ENCODE measurements at regions not wholly inside any gene's neighbourhood (a gene's known extent, or its start where the extent isn't known, plus 50 kb on each side); places are given as distances from the start of the nearest gene placed in this dataset.

- no peak for DNase-seq
- Mint-ChIP-seq H3K9me3 (no peaks in the 10 kb centered on the region), H3K36me3 (ENCODE audit: low read depth) (no peaks in the 10 kb centered on the region), H3K27me3 (ENCODE audit: low read depth, poor library complexity) (peaks cover 5% of the 10 kb centered on the region), H3K27ac (no peak overlapping the region), H3K4me3 (no peak overlapping the region), H3K4me1 (peaks cover 4% of the 10 kb centered on the region)
- no peak for TF ChIP-seq CTCF (IDR thresholded peaks at IDR 0.05)
Measured at GRCh38 chr4:151991001-151991883, 230.4 kb upstream of the GATB start.

- no peak overlapping the region for H3K4me3 Mint-ChIP-seq
- H3K36me3 Mint-ChIP-seq (ENCODE audit: low read depth), result no peaks in the 10 kb centered on the region
- no peak overlapping the region for H3K27ac Mint-ChIP-seq
- peaks cover 4% of the 10 kb centered on the region for H3K4me1 Mint-ChIP-seq
- no peak for TF ChIP-seq CTCF (IDR thresholded peaks at IDR 0.05)
- H3K27me3 Mint-ChIP-seq (ENCODE audit: low read depth, poor library complexity), result peaks cover 5% of the 10 kb centered on the region
- DNase-seq, result no peak
- H3K9me3 Mint-ChIP-seq, result no peaks in the 10 kb centered on the region
Measured at GRCh38 chr4:151990201-151990600, 229.4 kb upstream of the GATB start.

- H3K36me3 Mint-ChIP-seq (ENCODE audit: low read depth), result no peaks in the 10 kb centered on the region
- DNase-seq, result no peak
- no peaks in the 10 kb centered on the region for H3K9me3 Mint-ChIP-seq
- no peak overlapping the region for H3K4me3 Mint-ChIP-seq
- H3K4me1 Mint-ChIP-seq, result peaks cover 16% of the 10 kb centered on the region
- H3K27me3 Mint-ChIP-seq (ENCODE audit: low read depth, poor library complexity), result peaks cover 5% of the 10 kb centered on the region
- TF ChIP-seq CTCF (IDR thresholded peaks at IDR 0.05), result no peak
- H3K27ac Mint-ChIP-seq, result no peak overlapping the region
Measured at GRCh38 chr4:151988591-151988990, 227.8 kb upstream of the GATB start.

GRCh38 chr4:151987606-151988005, 226.8 kb upstream of the GATB start:
- Mint-ChIP-seq H3K9me3 (no peaks in the 10 kb centered on the region), H3K4me1 (peaks cover 19% of the 10 kb centered on the region), H3K27ac (no peak overlapping the region), H3K36me3 (ENCODE audit: low read depth) (no peaks in the 10 kb centered on the region), H3K4me3 (no peak overlapping the region), H3K27me3 (ENCODE audit: low read depth, poor library complexity) (peaks cover 5% of the 10 kb centered on the region)
- no peak for TF ChIP-seq CTCF (IDR thresholded peaks at IDR 0.05)
- no peak for DNase-seq

- no peak for DNase-seq
- no peak for TF ChIP-seq CTCF (IDR thresholded peaks at IDR 0.05)
- no peak overlapping the region for H3K4me3 Mint-ChIP-seq
- peaks cover 5% of the 10 kb centered on the region for H3K27me3 Mint-ChIP-seq (ENCODE audit: low read depth, poor library complexity)
- H3K36me3 Mint-ChIP-seq (ENCODE audit: low read depth), result no peaks in the 10 kb centered on the region
- H3K27ac Mint-ChIP-seq, result no peak overlapping the region
- peaks cover 9% of the 10 kb centered on the region for H3K9me3 Mint-ChIP-seq
- H3K4me1 Mint-ChIP-seq, result peaks cover 15% of the 10 kb centered on the region
Measured at GRCh38 chr4:151983854-151984253, 223.0 kb upstream of the GATB start.

GRCh38 chr4:151979819-151980218, 219.0 kb upstream of the GATB start:
- no peak for DNase-seq
- no peak for TF ChIP-seq CTCF (IDR thresholded peaks at IDR 0.05)
- peaks cover 16% of the 10 kb centered on the region for H3K36me3 Mint-ChIP-seq (ENCODE audit: low read depth)
- peaks cover 36% of the 10 kb centered on the region for H3K9me3 Mint-ChIP-seq
- no peaks in the 10 kb centered on the region for H3K27me3 Mint-ChIP-seq (ENCODE audit: low read depth, poor library complexity)
- H3K4me1 Mint-ChIP-seq, result peaks cover 14% of the 10 kb centered on the region
- H3K4me3 Mint-ChIP-seq, result no peak overlapping the region
- no peak overlapping the region for H3K27ac Mint-ChIP-seq

Data from nephron progenitor cell (in vitro differentiated cells).